ENCODE measurements at regions not wholly inside any gene's neighbourhood (a gene's known extent, or its start where the extent isn't known, plus 50 kb on each side); places are given as distances from the start of the nearest gene placed in this dataset.

DNA sequence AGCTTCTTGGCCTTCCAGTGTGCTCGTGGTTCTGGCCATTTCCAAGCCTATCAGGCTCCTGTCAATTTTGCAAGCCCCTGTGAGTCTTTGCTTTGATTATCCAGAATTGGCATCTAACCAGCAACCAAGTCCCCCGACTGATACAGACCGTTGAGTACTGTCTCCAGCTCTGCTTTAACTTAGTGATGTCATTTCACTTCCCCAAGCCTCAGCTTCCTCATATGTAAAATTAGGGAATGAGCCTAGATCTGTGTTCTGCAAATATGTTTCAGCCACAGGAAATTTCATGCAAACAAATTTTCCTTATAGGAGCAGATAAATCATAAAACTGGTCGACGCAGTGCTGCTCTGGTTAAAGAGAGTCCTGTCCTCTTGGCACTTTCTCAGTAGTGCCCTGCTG lies 60.1 kb upstream of the WSB1 start:
- Mint-ChIP-seq H3K4me3 (ENCODE audit: unreplicated experiment) (no peak overlapping the region), H3K4me1 (ENCODE audit: low read depth, unreplicated experiment) (no peaks in the 10 kb centered on the region), H3K36me3 (ENCODE audit: low read depth, unreplicated experiment) (no peaks in the 10 kb centered on the region), H3K9me3 (ENCODE audit: unreplicated experiment) (no peaks in the 10 kb centered on the region), H3K27me3 (ENCODE audit: low read depth, unreplicated experiment) (peaks cover 16% of the 10 kb centered on the region), H3K27ac (ENCODE audit: unreplicated experiment) (no peak overlapping the region)
- no peaks in the 10 kb centered on the region for H3K36me3 ChIP-seq (ENCODE audit: insufficient read depth, low read length)
- no peak overlapping the region for H2AFZ ChIP-seq (ENCODE audit: low read depth, low read length)
- H3K9me3 ChIP-seq (ENCODE audit: insufficient read depth, low read depth, low read length), result no peaks in the 10 kb centered on the region
- no peak overlapping the region for H3K4me3 ChIP-seq (ENCODE audit: insufficient read depth, low read depth, low read length)
- FAIRE-seq (no peak), DNase-seq (ENCODE audit: low read depth) (no peak)
- no peaks in the 10 kb centered on the region for H4K20me1 ChIP-seq (ENCODE audit: insufficient read depth, low read length)
- H3K9ac ChIP-seq (ENCODE audit: low read length), result no peak overlapping the region
- H3K4me1 ChIP-seq (ENCODE audit: insufficient read depth, low read length), result no peaks in the 10 kb centered on the region
- no peaks in the 10 kb centered on the region for H3K27me3 ChIP-seq (ENCODE audit: insufficient read depth, low read length)
- H3K79me2 ChIP-seq (ENCODE audit: insufficient read depth, low read length), result no peaks in the 10 kb centered on the region
- no peak overlapping the region for H3K4me2 ChIP-seq (ENCODE audit: low read length)
- H3K27ac ChIP-seq (ENCODE audit: low read depth, low read length), result no peak overlapping the region
- no peak for TF ChIP-seq EZH2 (IDR thresholded peaks at IDR 0.05; ENCODE audit: insufficient read depth, low read length)
- TF ChIP-seq, protein P1, sequence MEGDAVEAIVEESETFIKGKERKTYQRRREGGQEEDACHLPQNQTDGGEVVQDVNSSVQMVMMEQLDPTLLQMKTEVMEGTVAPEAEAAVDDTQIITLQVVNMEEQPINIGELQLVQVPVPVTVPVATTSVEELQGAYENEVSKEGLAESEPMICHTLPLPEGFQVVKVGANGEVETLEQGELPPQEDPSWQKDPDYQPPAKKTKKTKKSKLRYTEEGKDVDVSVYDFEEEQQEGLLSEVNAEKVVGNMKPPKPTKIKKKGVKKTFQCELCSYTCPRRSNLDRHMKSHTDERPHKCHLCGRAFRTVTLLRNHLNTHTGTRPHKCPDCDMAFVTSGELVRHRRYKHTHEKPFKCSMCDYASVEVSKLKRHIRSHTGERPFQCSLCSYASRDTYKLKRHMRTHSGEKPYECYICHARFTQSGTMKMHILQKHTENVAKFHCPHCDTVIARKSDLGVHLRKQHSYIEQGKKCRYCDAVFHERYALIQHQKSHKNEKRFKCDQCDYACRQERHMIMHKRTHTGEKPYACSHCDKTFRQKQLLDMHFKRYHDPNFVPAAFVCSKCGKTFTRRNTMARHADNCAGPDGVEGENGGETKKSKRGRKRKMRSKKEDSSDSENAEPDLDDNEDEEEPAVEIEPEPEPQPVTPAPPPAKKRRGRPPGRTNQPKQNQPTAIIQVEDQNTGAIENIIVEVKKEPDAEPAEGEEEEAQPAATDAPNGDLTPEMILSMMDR (IDR thresholded peaks at IDR 0.05; ENCODE audit: insufficient read depth, low read depth, low read length), result no peak

GRCh38 chr17:27236717-27237315 lies 57.1 kb upstream of the WSB1 start:
- Histone ChIP-seq H3K79me2 (ENCODE audit: insufficient read depth, low read length) (no peaks in the 10 kb centered on the region), H2AFZ (ENCODE audit: low read depth, low read length) (no peak overlapping the region), H4K20me1 (ENCODE audit: insufficient read depth, low read length) (no peaks in the 10 kb centered on the region), H3K9me3 (ENCODE audit: insufficient read depth, low read depth, low read length) (no peaks in the 10 kb centered on the region), H3K36me3 (ENCODE audit: insufficient read depth, low read length) (no peaks in the 10 kb centered on the region), H3K27me3 (ENCODE audit: insufficient read depth, low read length) (no peaks in the 10 kb centered on the region), H3K4me1 (ENCODE audit: insufficient read depth, low read length) (no peaks in the 10 kb centered on the region), H3K4me2 (ENCODE audit: low read length) (no peak overlapping the region), H3K27ac (ENCODE audit: low read depth, low read length) (no peak overlapping the region), H3K9ac (ENCODE audit: low read length) (no peak overlapping the region), H3K4me3 (ENCODE audit: insufficient read depth, low read depth, low read length) (no peak overlapping the region)
- no peak overlapping the region for H3K27ac Mint-ChIP-seq (ENCODE audit: unreplicated experiment)
- TF ChIP-seq, protein P1 (IDR thresholded peaks at IDR 0.05; ENCODE audit: insufficient read depth, low read depth, low read length), result peak; percentile 94
- no peak for TF ChIP-seq EZH2 (IDR thresholded peaks at IDR 0.05; ENCODE audit: insufficient read depth, low read length)
- H3K27me3 Mint-ChIP-seq (ENCODE audit: low read depth, unreplicated experiment), result peaks cover 26% of the 10 kb centered on the region
- DNase-seq (ENCODE audit: low read depth) (peak; percentile 28), FAIRE-seq (peak; percentile 29)
- no peaks in the 10 kb centered on the region for H3K9me3 Mint-ChIP-seq (ENCODE audit: unreplicated experiment)
- H3K4me3 Mint-ChIP-seq (ENCODE audit: unreplicated experiment), result no peak overlapping the region
- H3K4me1 Mint-ChIP-seq (ENCODE audit: low read depth, unreplicated experiment), result peaks cover 5% of the 10 kb centered on the region
- no peaks in the 10 kb centered on the region for H3K36me3 Mint-ChIP-seq (ENCODE audit: low read depth, unreplicated experiment)

- Histone ChIP-seq H3K79me2 (ENCODE audit: insufficient read depth, low read length) (no peaks in the 10 kb centered on the region), H4K20me1 (ENCODE audit: insufficient read depth, low read length) (no peaks in the 10 kb centered on the region), H3K9me3 (ENCODE audit: insufficient read depth, low read depth, low read length) (no peaks in the 10 kb centered on the region), H3K4me2 (ENCODE audit: low read length) (no peak overlapping the region), H3K27ac (ENCODE audit: low read depth, low read length) (no peak overlapping the region), H3K27me3 (ENCODE audit: insufficient read depth, low read length) (no peaks in the 10 kb centered on the region), H2AFZ (ENCODE audit: low read depth, low read length) (no peak overlapping the region), H3K9ac (ENCODE audit: low read length) (no peak overlapping the region), H3K4me1 (ENCODE audit: insufficient read depth, low read length) (no peaks in the 10 kb centered on the region), H3K4me3 (ENCODE audit: insufficient read depth, low read depth, low read length) (no peak overlapping the region), H3K36me3 (ENCODE audit: insufficient read depth, low read length) (no peaks in the 10 kb centered on the region)
- Mint-ChIP-seq H3K27me3 (ENCODE audit: low read depth, unreplicated experiment) (peaks cover 25% of the 10 kb centered on the region), H3K9me3 (ENCODE audit: unreplicated experiment) (no peaks in the 10 kb centered on the region), H3K4me3 (ENCODE audit: unreplicated experiment) (no peak overlapping the region), H3K4me1 (ENCODE audit: low read depth, unreplicated experiment) (peaks cover 8% of the 10 kb centered on the region), H3K36me3 (ENCODE audit: low read depth, unreplicated experiment) (peaks cover under 1% of the 10 kb centered on the region), H3K27ac (ENCODE audit: unreplicated experiment) (no peak overlapping the region)
- DNase-seq (ENCODE audit: low read depth) (no peak), FAIRE-seq (no peak)
- TF ChIP-seq, protein P1 (IDR thresholded peaks at IDR 0.05; ENCODE audit: insufficient read depth, low read depth, low read length), result no peak
- TF ChIP-seq EZH2 (IDR thresholded peaks at IDR 0.05; ENCODE audit: insufficient read depth, low read length), result no peak
Measured at GRCh38 chr17:27237890-27238289, 56.0 kb upstream of the WSB1 start.
